ENCODE measurements at regions not wholly inside any gene's neighbourhood (a gene's known extent, or its start where the extent isn't known, plus 50 kb on each side); places are given as distances from the start of the nearest gene placed in this dataset.

- TF ChIP-seq CTCF (IDR thresholded peaks at IDR 0.05) (no peak), POLR2AphosphoS5 (IDR thresholded peaks at IDR 0.05; ENCODE audit: insufficient read depth in 1 of 2, low read depth in 1 of 2) (no peak), POLR2A (IDR thresholded peaks at IDR 0.05) (no peak)
- DNase-seq (ENCODE audit: extremely low spot score in 2 of 2) = no peak
- intact Hi-C loops (cut with DNase I) = no loop called here
- H3K9me3 ChIP-seq = no peaks in the 10 kb centered on the region
- no peaks in the 10 kb centered on the region for H3K4me1 ChIP-seq
- no peaks in the 10 kb centered on the region for H3K36me3 ChIP-seq
- H3K27me3 ChIP-seq = no peaks in the 10 kb centered on the region
- no peak overlapping the region for H3K27ac ChIP-seq
- no peak overlapping the region for H3K4me3 ChIP-seq
These were observed 423.0 kb upstream of the BRINP1 start for GRCh38 chr9:119792242-119792641.

DNA sequence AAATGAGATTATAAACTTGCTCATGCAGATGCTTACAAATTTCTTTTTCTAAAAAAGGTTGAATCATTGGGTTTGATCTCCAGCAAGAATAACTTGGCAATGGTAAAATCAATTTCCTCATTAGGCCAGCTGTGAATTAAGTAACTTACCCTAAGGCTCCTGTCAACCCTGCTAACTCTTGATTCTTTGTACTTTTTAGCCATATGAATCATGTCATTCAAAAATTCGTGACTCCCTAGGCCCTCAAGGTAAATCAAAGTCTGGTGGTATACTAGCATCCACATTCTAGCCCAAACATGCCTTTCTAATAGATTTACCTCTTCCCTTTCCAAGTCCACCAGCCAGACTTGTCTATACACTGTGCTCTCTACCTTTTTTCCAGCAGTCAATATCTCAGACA is 420.8 kb upstream of the BRINP1 start:
- no peaks in the 10 kb centered on the region for H3K4me1 ChIP-seq
- TF ChIP-seq CTCF (IDR thresholded peaks at IDR 0.05) = no peak
- H3K9me3 ChIP-seq = no peaks in the 10 kb centered on the region
- no peak for DNase-seq (ENCODE audit: extremely low spot score in 2 of 2)
- no peak overlapping the region for H3K4me3 ChIP-seq
- no peaks in the 10 kb centered on the region for H3K27me3 ChIP-seq
- intact Hi-C loops (cut with DNase I) = no loop called here
- no peak overlapping the region for H3K27ac ChIP-seq
- no peaks in the 10 kb centered on the region for H3K36me3 ChIP-seq

DNA sequence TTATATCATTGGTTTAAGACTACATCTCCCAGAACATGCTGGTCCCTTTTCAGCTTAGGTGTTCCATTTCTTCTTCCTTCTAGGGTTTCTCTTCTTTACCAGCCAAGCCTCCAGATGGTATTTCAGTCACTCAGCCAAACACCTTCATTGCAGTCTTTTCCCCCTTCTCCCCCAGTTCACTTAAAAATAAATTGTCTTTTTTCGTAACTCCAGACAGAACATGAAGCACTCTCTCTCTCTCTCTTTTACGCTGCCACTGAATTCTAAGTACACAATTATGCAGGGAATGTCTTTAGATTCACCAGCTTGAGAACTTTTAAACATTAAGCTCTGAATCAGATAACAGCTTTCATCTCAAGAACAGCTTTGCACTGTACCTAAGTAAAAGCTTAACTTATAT is 419.7 kb upstream of the BRINP1 start:
- Histone ChIP-seq H3K27ac (no peak overlapping the region), H3K9me3 (no peaks in the 10 kb centered on the region), H3K4me3 (no peak overlapping the region), H3K4me1 (no peaks in the 10 kb centered on the region), H3K36me3 (no peaks in the 10 kb centered on the region), H3K27me3 (no peaks in the 10 kb centered on the region)
- no peak for DNase-seq (ENCODE audit: extremely low spot score in 2 of 2)
- intact Hi-C loops (cut with DNase I) = no loop called here
- TF ChIP-seq POLR2A (IDR thresholded peaks at IDR 0.05) (no peak), CTCF (IDR thresholded peaks at IDR 0.05) (no peak), POLR2AphosphoS5 (IDR thresholded peaks at IDR 0.05; ENCODE audit: insufficient read depth in 1 of 2, low read depth in 1 of 2) (no peak)

DNA sequence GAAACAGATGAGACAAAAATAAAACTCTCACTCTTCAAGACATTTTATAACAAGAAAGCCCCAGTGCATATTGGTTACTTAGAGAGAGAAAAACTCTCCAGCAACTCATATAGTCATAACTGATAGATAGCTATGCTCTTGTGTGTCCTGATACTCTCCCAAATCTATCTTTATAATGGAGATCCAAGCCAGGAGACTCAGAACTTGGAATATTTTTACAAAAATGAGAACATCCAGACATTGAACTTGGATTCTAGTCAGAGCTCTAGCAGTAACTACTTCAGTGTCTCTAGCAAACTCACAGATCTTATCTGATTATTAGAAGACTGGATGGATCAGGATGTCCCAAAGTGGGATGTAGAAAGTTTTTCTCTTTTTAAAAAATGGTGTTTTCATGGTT is 412.7 kb upstream of the BRINP1 start:
- no peak for DNase-seq (ENCODE audit: extremely low spot score in 2 of 2)

DNA sequence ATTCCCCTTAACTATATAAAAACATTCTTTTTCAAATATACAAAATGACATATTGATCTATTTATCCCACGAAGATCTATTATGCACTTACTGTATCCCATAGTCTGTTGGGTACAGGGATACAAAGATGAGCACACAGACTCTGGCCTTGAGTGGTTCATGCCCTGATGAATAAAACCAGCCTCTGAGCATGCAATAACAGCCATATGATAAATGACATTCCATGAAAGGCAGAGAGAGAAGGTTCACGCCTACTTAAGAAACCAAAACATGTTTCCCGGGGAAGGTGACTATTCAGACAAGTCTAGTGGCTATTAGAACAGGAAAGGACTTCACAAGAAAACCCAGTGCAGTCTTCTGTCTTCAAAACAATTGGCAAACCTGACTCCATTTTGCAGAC is 406.2 kb upstream of the BRINP1 start:
- no peak overlapping the region for H3K4me3 ChIP-seq
- no peaks in the 10 kb centered on the region for H3K36me3 ChIP-seq
- no peak for DNase-seq (ENCODE audit: extremely low spot score in 2 of 2)
- no peaks in the 10 kb centered on the region for H3K9me3 ChIP-seq
- H3K27me3 ChIP-seq = no peaks in the 10 kb centered on the region
- TF ChIP-seq CTCF (IDR thresholded peaks at IDR 0.05) (no peak), POLR2AphosphoS5 (IDR thresholded peaks at IDR 0.05; ENCODE audit: insufficient read depth in 1 of 2, low read depth in 1 of 2) (no peak), POLR2A (IDR thresholded peaks at IDR 0.05) (no peak)
- intact Hi-C loops (cut with DNase I) = no loop called here
- H3K4me1 ChIP-seq = no peaks in the 10 kb centered on the region
- no peak overlapping the region for H3K27ac ChIP-seq

More for the DNA sequence above, 412.7 kb upstream of the BRINP1 start:
- Histone ChIP-seq H3K4me3 (no peak overlapping the region), H3K27me3 (no peaks in the 10 kb centered on the region), H3K4me1 (no peaks in the 10 kb centered on the region), H3K27ac (no peak overlapping the region), H3K9me3 (no peaks in the 10 kb centered on the region), H3K36me3 (no peaks in the 10 kb centered on the region)
- intact Hi-C loops (cut with DNase I) = no loop called here
- TF ChIP-seq POLR2AphosphoS5 (IDR thresholded peaks at IDR 0.05; ENCODE audit: insufficient read depth in 1 of 2, low read depth in 1 of 2) (no peak), CTCF (IDR thresholded peaks at IDR 0.05) (no peak), POLR2A (IDR thresholded peaks at IDR 0.05) (no peak)
